Fibroblast of skin of right quadriceps (primary cell): ENCODE measurements at regions not wholly inside any gene's neighbourhood (a gene's known extent, or its start where the extent isn't known, plus 50 kb on each side); places are given as distances from the start of the nearest gene placed in this dataset.

Experiments
- DNase-seq: peaks from one replicate; pipeline ENCODE4 v3.0.0-alpha.2; 2013

DNA sequence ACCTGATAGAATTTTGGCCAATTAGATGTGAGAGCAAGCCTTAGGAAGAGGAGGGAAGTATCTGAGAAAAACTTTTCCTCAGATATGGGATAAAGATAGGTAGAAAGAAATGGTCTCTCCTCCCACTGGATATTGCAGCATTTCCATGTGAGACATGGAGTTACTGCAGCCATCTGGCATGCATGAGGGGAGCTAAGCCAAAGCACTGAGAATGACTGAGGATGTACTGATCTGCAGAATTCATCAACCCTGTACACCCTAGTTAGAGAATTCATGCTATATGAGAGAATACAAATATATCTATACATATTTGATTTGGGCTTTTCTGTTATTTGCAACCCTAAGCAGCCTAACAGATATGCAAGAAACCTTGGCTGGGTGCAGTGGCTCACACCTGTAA, 52.5 kb upstream of the RPL34 start:
- no peak for DNase-seq

GRCh38 chr4:108561116-108561515, 59.3 kb upstream of the RPL34 start:
- peak; percentile 37 for DNase-seq

- DNase-seq: peak; percentile 12
Observed at GRCh38 chr4:108560616-108561015, 59.8 kb upstream of the RPL34 start.

DNA sequence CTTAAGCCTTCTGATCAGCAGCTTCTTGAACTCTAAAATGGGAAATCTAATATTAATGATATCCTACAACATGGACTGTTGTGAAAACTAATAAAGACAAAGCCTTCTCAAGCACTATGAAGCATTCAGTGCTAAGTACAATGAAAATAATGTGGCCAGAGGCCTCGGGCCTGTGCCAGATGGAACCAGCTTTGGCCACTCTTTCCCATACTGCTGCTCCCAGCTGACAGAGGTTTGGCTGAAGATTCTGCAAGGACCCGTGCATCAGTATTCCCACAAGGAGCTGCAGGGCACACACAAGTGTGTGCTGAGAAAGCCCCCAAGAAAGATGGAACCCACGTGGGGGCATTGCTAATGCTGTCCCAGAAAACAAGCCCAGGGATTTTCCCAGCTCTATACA, 60.5 kb upstream of the RPL34 start:
- DNase-seq: no peak

DNA sequence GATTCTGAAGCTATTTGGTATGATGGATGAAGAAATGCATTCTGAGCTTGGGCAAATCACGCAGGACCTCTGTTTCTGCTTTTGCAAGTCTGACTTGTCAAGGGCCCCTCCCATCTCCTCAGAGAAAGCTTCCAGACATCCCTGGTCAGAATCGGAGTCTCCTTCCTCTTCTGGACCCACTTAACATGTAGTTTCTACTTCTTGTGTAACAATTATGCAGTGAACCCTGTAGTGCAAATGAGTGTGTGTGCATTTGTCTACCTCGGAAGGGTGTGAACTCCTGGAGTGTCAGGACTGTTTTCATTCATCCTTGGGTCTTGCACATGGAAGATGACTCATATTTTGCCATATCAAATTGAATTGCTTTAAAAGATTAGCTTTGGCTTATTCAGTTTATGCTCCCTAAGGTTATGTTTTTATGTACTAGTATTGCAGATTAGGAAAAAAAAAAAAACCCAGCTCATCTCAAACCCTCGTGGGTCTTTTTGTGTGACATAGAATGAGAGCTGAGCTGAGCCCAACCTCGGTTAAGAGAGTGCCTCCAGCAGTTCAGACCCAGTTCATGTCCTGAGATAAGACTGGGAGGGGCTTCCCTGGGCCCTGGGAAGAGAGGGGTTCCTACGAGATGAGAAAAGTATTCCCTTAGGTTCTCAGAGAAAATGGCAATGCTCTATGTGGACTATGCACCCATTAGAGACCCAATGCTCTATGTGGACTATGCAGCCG, 61.1 kb upstream of the RPL34 start:
- no peak for DNase-seq

GRCh38 chr4:108556588-108557200, 63.7 kb upstream of the RPL34 start:
- DNase-seq: no peak

GRCh38 chr4:108556166-108556565, 64.2 kb upstream of the RPL34 start:
- DNase-seq: no peak

- DNase-seq: peak; percentile 60
Observed at GRCh38 chr4:108555701-108556100, 64.7 kb upstream of the RPL34 start.

- DNase-seq: no peak
Observed at GRCh38 chr4:108547682-108548081, 72.7 kb upstream of the RPL34 start.

DNA sequence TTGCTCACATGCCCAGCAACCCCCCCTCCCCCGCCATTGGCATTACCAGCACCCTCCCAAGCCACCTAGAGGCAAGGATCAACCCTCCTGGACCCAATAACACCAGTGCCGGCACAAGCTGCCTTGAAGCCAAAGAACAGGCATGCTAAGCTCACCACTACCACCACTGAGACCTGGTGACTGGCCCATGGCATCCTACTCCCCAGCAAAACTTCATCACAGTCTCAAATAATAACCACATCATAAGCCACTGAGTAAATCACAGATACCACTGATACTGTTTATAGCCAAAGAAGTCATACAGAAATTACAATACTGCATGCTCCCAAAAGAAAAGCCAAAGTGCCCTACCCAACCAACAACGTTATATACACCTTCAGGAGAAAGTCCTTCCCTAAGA, 73.6 kb upstream of the RPL34 start:
- DNase-seq: no peak

DNA sequence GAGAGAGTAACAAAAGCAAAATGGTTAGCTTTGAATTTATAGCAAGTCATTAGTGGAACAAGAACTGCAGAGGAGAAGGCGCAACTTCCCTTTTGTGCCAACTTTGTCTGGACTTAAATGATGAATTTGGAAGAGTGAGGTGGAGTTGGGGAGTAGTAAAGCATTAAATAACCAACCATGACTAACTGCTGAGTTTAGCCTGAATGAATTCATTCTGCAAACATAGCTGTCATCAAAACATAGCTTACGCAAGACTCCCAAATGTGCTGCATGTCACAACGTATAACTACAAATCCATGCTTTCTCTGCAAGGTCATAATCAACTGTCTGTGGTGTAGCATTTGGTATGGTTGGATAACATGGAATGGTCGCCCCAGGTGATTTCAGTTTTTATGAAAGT, 75.9 kb upstream of the RPL34 start:
- peak; percentile 73 for DNase-seq

GRCh38 chr4:108543359-108543968, 76.9 kb upstream of the RPL34 start:
- DNase-seq: no peak

DNA sequence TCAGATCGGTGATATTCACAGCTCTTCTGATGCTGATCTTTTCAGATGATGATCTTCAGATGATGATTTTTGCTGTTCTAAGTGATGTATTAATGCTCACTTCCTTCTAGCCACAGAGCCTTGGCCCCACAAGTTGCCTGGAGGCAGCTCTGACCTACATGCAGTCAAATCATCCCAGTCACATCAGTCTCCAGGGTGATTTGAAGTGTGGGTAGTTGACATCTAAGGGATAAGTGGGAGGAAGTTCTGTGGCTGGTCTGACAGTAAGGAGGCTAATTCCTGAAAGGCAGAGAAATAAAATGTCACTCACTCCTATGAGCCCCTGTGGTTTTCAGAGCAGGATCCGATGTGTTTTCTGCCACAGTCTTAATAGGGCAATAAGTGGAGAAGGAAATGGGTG, 79.8 kb upstream of the RPL34 start:
- DNase-seq: no peak

DNA sequence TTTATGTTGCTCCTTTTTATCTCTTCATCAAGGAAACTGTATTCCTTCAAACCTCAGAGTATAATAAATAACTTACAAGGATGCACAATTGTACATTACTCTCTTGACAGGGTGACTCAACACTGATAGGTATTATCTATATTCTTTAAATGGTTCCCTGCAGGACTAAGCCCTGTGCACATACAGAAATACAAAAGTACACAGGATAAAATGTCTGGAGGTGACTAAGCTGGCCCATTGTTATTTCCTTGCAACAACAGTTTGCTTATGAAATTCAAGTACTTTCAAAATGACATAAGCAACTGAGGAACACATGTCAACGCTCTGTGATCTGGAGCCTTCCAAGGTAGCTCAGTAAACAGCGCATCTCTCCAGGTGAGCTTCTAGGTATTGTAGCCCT, 83.8 kb upstream of the RPL34 start:
- DNase-seq: no peak

- no peak for DNase-seq
Observed at GRCh38 chr4:108535757-108536156, 84.6 kb upstream of the RPL34 start.

DNA sequence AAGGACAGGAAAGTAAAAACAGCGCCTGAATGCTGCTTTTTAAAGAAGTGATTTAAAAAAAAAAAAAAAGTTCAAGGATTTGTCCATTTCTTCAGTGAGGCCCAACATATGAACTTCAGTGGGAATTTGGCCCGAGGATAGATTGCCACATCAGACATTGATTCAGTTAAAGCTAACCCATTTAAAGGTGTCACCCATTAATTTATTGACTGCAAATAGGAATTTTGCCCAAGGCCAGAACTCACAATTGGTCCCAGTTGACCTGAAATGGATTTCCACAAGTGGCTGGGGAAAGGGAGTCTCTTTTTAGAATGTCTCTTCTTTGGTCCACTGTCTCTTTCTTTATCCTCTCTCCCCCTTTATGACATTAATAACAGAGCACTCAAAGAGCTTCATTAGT, 86.5 kb upstream of the RPL34 start:
- no peak for DNase-seq

DNA sequence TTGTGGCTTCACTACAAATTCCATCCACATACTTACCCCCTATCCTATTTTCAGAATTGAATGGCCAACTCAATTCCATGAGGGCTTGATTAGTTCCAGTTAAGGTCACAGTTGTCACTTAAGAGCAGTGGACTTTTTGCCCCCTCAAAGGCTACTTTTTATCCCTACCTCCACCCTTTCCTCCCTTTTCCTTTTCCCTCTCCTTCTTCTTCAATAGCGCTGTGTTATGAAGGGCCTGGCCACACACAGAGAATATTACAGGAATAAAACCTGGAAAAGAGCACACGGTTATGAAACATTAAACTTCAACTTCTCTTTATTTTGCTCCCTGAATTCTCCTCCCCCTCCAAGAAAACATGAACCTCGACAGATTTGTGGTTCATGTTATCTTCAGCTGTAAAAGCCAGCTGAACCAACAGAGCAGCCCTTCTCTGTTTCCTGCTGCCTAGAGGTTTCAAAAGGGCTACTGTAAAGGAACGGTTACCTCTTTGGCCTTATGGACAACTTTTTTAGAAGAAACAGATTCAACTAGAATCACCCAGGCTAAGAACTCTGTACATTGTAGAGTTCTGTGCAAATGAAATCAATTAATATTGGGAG, 87.0 kb upstream of the RPL34 start:
- DNase-seq: no peak

- no peak for DNase-seq
Observed at GRCh38 chr4:108532738-108533137, 87.6 kb upstream of the RPL34 start.

GRCh38 chr4:108532187-108532586, 88.2 kb upstream of the RPL34 start:
- DNase-seq: no peak

DNA sequence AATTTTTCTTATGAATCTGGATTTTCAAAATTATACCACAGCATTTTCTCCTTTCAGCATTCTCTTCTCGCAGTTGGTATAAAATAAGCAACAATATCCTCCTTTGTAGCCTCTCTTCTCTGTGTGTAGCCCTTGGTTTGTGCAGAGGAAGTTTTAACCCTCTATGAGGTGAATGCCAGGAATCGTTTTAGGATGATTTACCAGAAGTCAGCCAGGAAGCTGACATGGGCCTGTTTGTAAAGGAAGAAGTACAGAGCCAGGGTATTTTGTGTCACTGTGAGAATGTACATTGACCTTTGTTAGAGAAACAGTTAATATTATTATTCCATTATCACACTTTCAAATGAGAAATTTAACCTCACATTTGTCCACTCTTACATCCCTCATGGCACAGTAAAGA, 88.9 kb upstream of the RPL34 start:
- DNase-seq: no peak

DNA sequence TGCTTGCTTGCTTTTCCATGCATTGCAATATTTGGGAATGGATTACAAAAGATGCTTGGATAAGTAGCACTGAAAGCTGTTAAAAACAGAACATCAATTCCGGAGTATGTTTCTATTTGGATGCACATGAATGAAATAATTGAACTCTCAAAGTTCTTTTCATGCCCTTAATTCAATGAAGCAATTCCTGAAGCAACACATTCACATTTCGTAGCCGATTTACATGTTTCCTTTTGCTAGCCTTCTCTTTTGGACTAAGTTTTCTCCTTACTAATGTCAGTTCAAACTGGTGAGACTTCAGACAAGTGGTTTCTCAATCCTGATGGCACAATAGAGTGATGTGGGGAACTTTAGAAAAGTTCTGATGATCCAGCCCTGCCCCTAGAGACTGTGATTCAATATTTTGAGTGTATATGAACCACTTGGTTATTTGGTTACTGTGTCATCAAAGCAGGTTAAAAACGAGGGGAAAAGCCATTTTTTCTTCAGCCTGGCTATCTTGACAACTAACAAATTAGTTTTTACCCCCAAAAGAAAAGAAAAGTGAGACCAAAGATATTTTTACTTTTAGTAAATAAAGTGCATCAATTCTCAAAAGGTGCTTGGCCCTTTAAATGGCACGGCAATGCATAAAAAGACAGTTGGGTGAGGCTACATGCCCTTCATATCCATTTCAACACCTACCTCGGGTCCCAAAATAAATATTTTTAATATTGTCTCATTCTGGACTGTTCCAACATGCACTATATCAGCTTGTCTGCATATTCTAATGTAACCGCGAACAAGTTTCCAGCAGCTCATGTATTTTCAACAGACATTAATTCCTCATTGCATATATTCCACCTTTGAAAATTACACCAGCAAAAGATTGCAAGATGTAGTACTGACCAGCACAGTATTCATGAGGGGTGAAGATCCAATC, 90.1 kb upstream of the RPL34 start:
- no peak for DNase-seq

GRCh38 chr4:108529102-108529501, 91.3 kb upstream of the RPL34 start:
- DNase-seq: no peak

- no peak for DNase-seq
Observed at GRCh38 chr4:108527723-108528122, 92.7 kb upstream of the RPL34 start.
